NCI-H1105 (cell line): ENCODE measurements at regions not wholly inside any gene's neighbourhood (a gene's known extent, or its start where the extent isn't known, plus 50 kb on each side); places are given as distances from the start of the nearest gene placed in this dataset.
"Not testable (repeated sequence)": the region's sequence is repeated elsewhere in the genome, so short reads cannot be mapped to it uniquely, and the experiment has no call there.

Source experiments
- DNase-seq: peaks from one replicate; lab custom pipeline; 2025; lab: John Stamatoyannopoulos, UW

DNA sequence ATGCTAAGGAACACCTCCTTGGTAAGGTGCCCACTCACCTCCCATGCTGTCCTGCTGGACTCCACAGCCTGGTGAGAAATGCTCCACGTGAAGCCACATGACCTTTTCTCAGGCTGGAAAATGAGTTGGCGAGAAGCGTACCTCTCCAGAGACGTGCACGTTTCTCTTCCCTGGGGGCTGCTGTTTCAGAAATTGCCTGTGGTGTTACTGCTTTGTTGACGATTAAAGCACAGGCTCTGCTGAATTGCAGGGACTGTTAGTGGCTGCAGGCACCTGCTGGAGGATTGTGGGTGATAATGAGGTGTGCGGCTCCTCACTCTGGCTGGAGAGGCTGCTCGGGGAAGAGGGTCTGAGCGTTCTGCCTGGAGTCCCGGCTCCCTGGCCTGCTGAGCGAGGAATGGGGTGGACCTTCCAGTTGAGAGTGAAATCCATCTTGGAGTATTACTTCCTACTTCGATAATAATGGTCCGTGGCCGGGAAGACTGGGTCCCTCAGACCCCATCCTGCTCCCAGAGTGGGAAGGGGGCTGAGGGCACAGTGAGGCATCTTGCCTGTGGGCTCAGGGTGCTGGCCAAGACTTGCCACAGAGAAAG is 199.3 kb upstream of the HDAC4 start:
- no peak for DNase-seq

DNA sequence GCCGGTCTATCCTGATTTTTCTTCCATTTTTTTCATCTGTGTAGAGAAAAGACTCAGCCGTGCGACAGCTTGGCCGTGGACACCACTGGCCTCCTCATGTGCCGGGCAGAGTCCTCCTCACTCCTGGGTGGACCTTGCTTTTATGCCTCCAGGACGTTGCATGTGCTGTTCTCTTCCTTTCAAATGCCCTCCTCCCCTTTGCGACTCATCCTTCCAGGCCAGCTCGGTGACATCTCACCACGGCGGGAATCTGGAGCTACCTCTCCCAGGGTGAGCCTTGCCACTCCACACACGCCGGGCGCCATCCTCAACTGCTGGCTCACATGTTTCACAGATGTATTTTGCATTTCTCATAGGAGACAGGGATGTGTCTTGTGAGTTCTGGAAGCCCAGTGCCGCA is 198.5 kb upstream of the HDAC4 start:
- DNase-seq = no peak

DNA sequence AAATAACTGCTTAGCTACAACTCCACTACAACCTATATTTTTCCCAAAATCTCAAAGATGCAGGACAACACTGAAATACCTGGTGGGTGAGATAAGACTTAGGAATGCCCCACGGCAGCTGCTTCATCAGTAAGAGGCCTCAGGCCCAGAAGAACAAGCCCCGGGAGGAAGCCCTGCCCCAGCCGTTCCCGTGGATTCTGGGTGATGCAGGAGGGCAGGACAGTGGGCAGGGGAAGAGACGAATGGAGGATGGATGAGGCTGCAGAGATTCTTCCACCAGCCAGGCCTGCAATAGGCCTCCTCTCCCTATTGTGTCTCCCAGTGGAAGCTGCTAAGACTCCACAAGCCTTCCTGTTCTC is 197.9 kb upstream of the HDAC4 start:
- DNase-seq = no peak

DNA sequence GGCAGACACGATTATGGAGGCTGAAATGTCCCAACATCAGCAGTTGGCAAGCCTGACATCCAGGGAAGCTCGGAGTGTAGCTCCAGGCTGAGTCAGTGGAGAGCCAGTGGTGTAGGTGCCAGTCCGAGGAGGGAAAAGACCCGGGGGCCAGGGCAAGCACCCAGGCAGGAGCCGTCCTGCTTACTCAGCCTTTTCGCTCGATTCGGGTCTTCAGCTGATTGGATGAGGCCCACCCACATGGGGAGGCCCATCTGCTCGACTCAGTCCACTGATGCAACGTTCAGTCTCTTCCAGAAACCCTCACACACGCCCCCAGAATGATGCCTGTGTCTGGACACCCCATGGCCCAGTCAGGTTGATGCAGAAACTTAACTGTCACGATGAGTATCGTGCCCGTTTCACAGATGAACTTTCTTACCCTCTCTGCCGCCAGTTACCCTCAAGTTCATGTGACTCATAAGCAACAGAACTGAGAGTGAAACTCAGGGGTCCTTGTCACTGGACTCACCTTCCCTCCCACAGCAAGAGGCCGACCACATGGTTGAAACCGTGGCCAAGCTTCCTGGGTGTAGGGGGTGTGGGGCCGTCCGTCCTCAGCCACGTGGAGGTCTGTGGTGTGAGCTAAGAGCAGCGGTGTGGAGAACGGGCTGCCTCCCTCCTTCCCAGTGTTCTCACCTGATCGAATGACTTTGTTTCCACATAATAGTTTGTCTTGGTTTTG is 197.4 kb upstream of the HDAC4 start:
- no peak for DNase-seq

DNA sequence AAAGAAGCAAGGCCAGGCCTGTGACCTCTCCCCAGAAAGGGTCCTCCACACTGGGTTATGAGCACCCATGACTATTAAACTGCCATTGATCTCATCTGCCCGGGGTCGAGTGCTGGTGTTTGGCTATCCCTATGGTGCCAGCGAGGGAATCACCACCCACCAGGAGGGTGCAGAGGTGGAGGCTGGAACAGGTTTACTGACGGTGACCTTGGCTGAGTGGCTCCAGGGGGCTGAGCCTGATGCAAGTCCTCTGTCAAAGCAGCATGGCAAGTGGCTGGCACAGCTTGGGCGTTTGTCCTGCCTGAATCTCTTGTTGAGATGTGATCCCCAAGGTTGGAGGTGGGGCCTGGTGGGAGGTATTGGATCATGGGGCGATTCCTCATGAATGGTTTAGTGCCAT is 196.4 kb upstream of the HDAC4 start:
- DNase-seq = no peak

DNA sequence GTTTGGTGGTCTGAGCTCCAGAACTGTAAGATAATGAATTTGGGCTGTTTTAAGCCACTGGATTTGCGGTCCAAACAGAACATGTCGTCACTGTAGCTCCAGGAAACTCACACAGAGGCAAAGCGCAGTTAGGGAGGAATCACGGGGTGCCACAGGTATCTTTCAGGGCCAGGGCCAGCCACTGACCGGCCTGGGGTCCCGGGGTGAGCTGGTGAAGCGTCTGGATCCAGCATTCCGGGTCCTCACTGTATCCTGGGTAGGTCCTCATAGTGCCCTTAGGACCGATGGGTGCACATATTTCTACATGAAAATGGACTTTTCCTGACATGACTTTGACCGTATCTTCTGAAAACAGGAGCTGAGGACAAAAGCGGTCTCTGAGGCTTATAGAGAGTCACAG is 196.0 kb upstream of the HDAC4 start:
- DNase-seq = no peak

DNA sequence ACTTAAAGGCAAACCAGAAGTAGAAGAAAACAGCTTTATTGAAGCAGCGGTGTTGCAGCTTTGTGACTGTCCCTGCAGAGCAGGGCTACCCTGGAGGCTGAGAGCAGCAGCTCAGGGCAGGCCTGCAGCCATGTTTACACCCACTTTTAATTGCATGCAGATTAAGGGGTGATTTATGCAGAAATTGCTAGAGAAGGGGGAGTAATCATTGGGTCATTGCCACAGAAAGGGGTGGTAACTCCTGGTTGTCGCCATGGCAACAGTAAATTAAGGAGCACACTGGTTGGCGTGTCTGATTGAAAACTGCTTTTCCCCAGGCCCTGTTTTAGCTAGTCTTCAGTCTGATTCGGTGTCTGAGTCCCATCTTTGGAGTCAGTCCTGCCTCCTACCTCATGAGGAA is 195.4 kb upstream of the HDAC4 start:
- DNase-seq = no peak

DNA sequence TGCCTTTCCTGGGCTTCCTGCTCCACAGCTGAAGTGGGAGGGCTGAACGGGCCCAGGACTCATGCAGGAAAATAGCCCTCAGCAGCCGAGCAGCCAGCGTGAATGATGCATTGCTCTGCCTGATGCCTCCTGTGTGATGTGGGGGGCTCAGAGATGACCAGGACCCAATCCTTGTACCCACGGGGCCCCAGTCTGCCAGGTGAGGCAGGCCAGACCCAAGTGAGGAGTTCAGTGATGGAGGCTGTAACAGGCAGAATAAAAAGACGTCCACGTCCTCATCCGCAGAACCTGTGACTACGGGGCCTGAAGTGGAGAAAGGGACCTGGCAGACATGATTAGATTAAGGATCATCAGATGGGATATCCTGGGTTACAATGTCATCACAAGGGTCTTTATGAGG is 194.9 kb upstream of the HDAC4 start:
- DNase-seq = no peak

DNA sequence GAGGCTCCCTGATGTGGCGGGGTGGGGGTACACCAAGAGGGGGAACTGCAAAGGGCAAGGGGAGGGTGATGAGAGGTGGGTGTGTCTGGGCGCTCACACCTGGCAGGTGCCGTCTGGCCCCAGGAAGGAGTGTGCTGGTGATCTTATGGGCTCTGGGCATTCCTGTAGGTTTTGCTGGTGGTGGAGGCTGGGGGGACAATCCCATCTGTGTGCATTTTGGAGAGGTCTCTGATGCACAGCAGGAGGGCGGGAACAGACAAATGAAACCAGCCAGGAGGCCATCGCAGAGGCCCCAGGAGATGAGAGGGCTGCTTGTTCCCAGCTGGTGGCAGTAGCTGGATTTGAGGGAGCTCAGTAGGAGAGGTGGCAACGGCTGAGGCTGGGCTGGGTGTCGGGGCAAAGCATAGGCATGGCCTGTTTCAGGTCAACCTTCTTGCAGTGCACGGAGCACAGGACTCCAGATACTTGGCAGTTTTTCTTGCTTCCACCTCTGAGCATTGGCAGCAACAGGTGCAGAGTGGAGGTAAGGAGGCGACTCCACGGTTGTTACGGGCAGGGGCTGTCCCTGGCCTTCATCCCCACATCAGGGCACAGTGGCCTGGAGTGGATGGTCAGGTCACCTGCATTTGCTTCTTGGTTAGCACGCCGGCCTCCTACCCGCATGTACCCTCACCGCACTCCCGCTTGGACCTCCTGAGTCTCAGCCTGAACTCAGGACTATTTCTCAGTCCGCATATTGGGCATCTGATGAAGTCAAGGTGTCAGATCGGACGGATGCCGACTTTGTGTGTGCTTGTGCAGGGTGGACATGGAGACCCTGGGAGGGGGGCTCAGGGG is 194.2 kb upstream of the HDAC4 start:
- no peak for DNase-seq

DNA sequence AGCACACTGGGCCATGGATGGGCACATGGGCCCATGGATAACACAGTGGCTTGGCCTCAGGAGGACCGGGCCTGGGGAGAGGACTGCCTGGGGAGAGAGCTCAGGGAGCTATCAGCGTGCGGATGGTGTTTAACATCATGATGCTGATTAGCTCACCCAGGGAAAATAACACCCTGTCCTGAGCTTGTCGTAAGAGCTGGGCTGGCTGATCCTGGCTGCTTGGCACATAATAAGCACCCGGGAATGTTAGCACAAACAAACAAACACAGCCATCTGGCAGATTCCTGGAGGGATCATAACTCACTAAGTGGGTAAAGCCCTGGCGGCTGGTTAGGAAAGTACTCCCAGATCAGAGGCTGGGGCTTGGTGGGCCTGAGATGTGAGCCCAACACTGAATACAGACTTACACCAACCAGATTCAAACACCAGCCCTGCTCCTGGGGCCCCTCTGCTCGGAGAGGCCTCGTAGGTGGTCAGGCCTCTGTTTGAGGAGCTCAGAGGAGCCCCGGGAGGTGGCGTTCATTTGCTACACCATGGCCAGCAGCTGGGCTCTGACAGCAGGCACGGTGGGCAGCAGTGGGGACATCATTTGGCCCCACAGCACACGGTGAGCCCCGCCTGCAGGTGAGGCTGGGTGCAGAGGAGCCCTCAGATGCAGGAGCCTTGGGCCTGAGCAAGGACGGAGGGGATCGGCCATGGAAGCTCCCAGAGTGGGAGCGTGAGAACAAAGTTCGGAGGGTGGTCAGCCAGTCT is 193.4 kb upstream of the HDAC4 start:
- no peak for DNase-seq

DNA sequence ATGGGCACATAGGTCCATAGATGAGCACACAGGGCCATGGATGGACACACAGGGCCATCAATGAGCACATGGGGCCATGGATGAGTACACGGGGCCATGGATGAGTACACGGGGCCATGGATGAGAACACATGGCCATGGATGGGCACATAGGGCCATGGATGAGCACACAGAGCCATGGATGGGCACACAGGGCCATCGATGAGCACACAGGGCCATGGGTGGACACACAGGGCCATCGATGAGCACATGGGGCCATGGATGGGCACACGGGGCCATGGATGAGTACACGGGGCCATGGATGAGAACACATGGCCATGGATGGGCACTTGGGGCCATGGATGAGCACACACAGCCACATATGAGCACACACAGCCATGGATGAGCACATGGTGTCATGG is 192.6 kb upstream of the HDAC4 start:
- DNase-seq = no peak

DNA sequence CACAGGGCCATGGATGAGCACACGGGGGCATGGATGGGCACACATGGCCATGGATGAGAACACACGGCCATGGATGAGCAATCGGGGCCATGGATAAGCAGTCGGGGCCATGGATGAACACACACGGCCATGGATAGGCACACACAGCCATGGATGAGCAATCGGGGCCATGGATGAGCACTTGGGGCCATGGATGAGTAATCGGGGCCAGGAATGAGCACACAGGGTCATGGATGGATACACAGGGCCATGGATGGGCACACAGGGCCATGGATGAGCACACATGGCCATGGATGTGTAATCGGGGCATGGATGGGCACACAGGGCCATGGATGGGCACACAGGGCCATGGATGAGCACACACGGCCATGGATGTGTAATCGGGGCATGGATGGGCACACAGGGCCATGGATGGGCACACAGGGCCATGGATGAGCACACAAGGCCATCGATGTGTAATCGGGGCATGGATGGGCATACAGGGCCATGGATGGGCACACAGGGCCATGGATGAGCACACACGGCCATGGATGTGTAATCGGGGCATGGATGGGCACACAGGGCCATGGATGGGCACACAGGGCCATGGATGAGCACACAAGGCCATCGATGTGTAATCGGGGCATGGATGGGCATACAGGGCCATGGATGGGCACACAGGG is 191.9 kb upstream of the HDAC4 start:
- not testable (repeated sequence) for DNase-seq

DNA sequence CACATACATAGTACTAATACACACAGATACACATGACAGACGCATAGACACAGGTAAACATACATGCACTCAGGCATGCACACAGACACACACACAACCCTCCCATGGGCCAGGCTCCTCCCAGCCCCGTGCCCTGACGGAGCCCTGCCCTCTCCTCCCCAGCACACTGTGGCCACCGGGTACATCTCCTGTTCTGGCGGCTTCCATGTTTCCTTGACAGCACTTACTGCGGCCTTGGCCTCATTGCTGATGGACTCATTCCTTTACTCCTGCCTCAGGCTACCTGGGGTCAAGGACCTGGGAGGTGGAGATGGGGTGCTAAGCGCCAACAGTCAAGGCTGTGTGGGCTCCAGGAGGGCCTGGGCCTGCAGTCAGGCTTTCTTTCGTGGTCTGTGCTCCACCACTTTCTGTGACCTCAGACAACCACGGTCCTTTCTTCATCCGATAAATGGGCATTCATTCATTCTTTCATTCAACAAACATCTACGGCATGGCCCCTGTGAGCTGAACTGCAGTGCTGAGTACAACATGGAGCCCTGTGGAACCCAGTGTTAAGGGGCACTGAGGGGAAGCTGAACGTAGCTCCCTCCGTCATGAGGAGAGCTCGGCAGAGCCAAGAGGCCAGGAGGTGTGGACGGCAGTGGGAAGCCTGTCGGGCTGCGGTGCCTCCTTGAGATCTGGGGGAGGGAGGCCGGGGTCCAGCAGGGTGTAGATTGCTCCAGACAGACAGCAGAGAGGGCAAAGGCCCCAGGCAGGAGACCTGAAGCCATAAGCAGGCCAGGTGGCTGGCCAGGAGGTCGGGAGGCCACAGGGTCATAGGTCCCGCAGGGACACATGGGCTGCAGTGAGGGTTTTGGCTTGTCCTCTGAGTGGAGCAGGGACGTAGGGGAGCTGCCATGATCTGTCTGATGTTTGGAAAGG is 190.4 kb upstream of the HDAC4 start:
- no peak for DNase-seq

DNA sequence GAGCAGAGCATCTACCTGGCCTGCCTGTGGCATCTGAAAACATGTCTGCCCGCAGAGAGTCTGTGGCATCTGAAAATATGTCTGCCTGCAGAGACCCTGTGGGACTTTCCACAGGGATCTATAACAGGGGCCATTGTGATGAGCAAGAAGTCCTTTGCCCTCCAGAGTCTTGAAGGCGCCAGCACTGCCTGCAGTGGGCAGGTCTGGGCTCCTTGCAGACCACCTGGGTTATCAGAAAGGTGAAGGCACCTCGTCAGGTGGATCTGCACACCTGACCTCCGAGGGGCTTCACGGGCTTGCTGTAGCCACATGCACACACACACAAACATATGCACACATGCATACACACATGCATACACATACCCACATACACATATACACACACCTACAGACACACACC is 189.5 kb upstream of the HDAC4 start:
- DNase-seq = no peak

DNA sequence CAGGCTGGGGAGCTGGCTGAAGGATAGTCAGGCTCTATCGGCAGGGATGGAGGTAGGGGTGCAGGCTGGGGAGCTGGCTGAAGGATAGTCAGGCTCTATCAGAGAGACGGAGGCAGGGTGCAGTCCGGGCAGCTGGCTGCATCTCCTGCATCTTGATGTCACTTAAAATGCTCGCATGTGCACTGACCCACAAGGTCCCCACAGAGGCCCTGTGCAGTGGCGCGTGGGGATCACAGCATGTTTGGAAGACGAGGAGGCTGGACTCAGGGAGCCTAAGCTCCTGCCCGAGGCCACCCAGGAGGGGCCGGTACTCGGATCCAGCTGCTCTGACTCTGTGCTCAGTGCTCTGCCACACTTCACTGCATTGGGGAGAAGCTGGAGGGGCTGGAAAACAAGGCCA is 189.0 kb upstream of the HDAC4 start:
- no peak for DNase-seq

DNA sequence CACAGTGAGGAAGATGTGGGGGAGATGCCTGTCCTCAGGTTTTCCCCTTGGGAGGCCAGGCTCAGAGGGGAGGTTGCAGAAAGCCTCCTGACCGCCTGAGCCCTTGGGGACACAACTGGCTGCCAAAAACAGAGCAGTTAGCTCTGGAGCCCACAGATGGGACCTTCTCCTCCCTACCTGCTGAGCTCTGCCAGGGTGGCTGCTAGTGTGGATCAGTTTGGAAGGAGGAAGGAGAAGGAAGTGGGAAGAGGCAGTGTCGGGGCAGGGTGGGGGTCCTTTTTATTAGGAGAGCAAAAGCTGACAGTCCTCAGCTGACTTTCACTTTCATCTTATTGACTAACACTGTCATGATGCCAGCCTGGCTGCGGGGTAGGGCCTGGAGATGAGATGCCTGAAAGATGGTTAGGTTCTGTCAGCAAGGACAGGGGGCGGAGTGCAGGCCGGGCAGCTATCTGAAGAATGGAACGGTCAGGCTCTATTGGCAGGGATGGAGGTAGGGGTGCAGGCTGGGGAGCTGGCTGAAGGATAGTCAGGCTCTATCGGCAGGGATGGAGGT is 188.5 kb upstream of the HDAC4 start:
- DNase-seq = no peak

DNA sequence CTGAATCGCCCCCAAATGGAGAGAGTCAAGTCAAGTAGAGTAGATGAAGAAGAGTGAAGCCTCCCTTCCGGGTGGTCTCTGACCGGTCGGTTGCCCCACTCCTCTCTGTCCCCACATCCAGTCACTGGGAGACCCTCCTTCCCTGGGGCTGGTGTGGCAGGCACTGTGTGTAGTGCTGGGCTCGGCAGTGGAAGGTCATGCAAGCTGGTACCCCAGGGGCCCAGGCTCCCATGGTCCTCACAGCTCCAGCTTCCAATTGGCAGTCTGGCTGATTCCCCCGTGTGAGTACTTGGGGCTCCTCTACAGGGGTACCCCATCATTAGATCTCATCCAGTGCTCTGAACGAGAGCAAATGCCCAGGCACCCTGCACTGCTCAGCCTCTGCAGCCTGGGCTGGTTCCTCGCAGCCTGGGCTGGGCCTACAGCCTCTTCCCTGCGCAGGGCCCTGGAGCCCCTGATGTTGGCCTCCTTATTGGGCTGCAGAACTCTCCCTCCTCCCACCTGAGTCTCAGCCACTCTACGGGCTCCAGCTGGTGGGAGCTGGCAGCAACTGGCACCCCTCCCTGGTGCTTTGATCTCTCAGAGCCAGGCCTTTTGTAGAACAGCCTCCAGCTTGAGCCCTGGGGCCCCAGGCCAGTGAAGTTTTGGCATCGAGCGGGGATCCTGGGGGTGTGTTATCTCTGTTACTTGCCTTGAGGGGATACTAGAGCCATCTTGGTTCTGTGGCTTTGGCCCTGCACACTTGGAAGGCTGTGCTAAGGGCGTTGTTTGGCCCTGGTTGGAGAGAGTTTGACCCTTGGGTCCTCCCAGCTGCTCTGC is 187.8 kb upstream of the HDAC4 start:
- no peak for DNase-seq

DNA sequence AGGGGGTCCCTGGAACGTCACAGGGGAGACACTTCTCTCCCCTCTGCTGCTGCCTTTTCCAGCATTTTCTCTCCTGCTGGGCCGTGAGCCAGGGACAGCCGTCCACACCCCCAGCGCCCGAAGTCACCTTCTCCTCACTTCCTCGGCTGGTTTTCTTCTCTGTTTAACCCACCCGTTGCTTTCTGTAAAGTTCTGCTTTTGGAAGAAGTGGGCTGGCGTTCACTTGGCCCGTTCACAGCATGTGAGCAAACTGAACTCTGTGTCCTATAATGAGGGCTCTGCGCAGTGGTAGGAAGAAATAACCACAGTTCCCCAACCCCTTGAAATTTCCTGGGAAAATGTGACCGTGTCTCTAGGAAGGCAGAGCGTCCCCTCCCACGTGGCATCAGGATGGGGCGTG is 187.0 kb upstream of the HDAC4 start:
- DNase-seq = no peak

DNA sequence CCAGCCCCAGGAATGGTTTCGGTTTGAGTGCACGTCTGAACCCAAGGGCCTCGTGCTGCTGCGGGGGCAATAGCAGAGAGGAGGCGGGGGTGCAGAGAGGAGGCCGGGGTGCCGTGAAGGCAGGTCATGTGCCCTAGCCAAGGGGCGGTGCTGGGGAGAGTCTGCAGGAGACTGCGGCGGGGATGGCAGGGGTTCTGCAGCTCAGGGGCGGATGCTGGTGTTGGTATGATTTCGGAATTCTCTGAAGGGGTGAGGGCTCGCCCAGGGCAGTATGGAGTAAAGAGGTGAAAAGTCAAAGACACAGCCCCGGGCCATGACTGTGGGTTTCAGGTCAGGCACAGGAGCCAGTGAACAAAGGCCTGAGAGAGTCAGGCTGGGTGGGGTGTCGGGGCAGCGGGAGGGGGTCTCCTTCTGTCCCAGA is 186.5 kb upstream of the HDAC4 start:
- no peak for DNase-seq
